H1 (cell line): ENCODE measurements at regions not wholly inside any gene's neighbourhood (a gene's known extent, or its start where the extent isn't known, plus 50 kb on each side); places are given as distances from the start of the nearest gene placed in this dataset.

Source experiments
- CTCF ChIA-PET: fragments of 300-600 bp; sonication (Branson Sonifier 250); formaldehyde crosslinking; loops from one replicate; lab custom pipeline; 2021; ENCODE audit not compliant: partially characterized antibody; lab: Charles Lee
- POLR2A ChIA-PET: fragments of 300-600 bp; sonication (Branson Sonifier 250); formaldehyde crosslinking; loops from one replicate; lab custom pipeline; 2021; ENCODE audit warnings: inconsistent platforms; ENCODE audit not compliant: partially characterized antibody; lab: Charles Lee
- DNase-seq, 2 experiments: peaks; one replicate each; pipeline versions ENCODE4 v3.0.0 to v3.0.0-alpha.2; 2010 to 2022; ENCODE audit warnings: low spot score in 2 of 2, low read depth in 1 of 2, mixed read lengths in 1 of 2
- FAIRE-seq: peaks from 2 replicates; lab custom pipeline; 2011; peaks lifted over from hg19 to GRCh38; lab: Jason Lieb, UNC
- H2AFZ ChIP-seq: 2 replicates; pipeline ENCODE4 v1.8.1; 2012; ENCODE audit warnings: low read length, inconsistent platforms
- H2AK5ac ChIP-seq: 2 replicates; pipeline ENCODE4 v1.6.1; 2013; ENCODE audit warnings: low read depth, low read length
- H2BK120ac ChIP-seq: replicated peaks from 2 replicates; pipeline ENCODE3; 2013; ENCODE audit warnings: low read depth, low read length, inconsistent platforms
- H2BK12ac ChIP-seq: 2 replicates; pipeline ENCODE4 v1.6.1; 2013; ENCODE audit warnings: low read depth, low read length
- H2BK15ac ChIP-seq: 2 replicates; pipeline ENCODE4 v1.6.1; 2013; ENCODE audit warnings: low read length
- H2BK20ac ChIP-seq: 2 replicates; pipeline ENCODE4 v1.6.1; 2013; ENCODE audit warnings: low read length
- H2BK5ac ChIP-seq: 2 replicates; pipeline ENCODE4 v1.6.1; 2013; ENCODE audit warnings: low read depth, low read length
- H3K14ac ChIP-seq: 2 replicates; pipeline ENCODE4 v1.6.1; 2013; ENCODE audit warnings: inconsistent platforms; ENCODE audit not compliant: insufficient read length
- H3K18ac ChIP-seq: 2 replicates; pipeline ENCODE4 v1.6.1; 2013; ENCODE audit warnings: low read length; ENCODE audit errors: extremely low read depth
- H3K23ac ChIP-seq: 2 replicates; pipeline ENCODE4 v1.6.1; 2013; ENCODE audit warnings: inconsistent platforms; ENCODE audit not compliant: insufficient read length
- H3K23me2 ChIP-seq: 2 replicates; pipeline ENCODE4 v1.6.1; 2013; ENCODE audit warnings: low read depth, low read length
- H3K27ac ChIP-seq: 2 replicates; pipeline ENCODE4 v1.6.1; 2011; ENCODE audit warnings: low read depth, low read length, inconsistent platforms
- H3K27me3 ChIP-seq, 4 experiments: replicated peaks in 1 of 4; 1 replicate in 1 of 4; 2 replicates in 3 of 4; pipeline versions ENCODE4 v1.6.1 to v1.8.1; 2011 to 2013; ENCODE audit warnings: low read length in 3 of 4, mild to moderate bottlenecking in 3 of 4, inconsistent platforms in 2 of 4, mixed read lengths in 2 of 4, moderate library complexity in 1 of 4; ENCODE audit not compliant: control insufficient read depth in 3 of 4, insufficient read depth in 3 of 4; ENCODE audit errors: extremely low read depth in 1 of 4
- H3K36me3 ChIP-seq, 4 experiments: 2 replicates each; pipeline versions ENCODE4 v1.6.1 to v1.8.1; 2011 to 2013; ENCODE audit warnings: mild to moderate bottlenecking in 4 of 4, low read length in 3 of 4, moderate library complexity in 2 of 4, control low read depth in 1 of 4, inconsistent platforms in 1 of 4; ENCODE audit not compliant: insufficient read depth in 4 of 4, control insufficient read depth in 2 of 4
- H3K4ac ChIP-seq: replicated peaks from 2 replicates; pipeline ENCODE3; 2013; ENCODE audit warnings: low read length, low read depth, mixed read lengths, inconsistent platforms; ENCODE audit not compliant: insufficient read length
- H3K4me1 ChIP-seq, 4 experiments: replicated peaks in 1 of 4; 1 replicate in 1 of 4; 2 replicates in 3 of 4; pipeline versions ENCODE4 v1.6.1 to v1.8.1; 2011 to 2013; ENCODE audit warnings: low read length in 3 of 4, inconsistent platforms in 2 of 4, mixed read lengths in 1 of 4; ENCODE audit not compliant: insufficient read depth in 4 of 4, control insufficient read depth in 3 of 4
- H3K4me2 ChIP-seq, 2 experiments: 2 replicates each; pipeline versions ENCODE4 v1.6.1 to v1.8.1; 2011 to 2013; ENCODE audit warnings: low read depth in 2 of 2, low read length in 2 of 2, control low read depth in 1 of 2, inconsistent platforms in 1 of 2, mild to moderate bottlenecking in 1 of 2; ENCODE audit not compliant: insufficient read depth in 1 of 2
- H3K4me3 ChIP-seq, 4 experiments: fragments of 200-600, 300-600 bp in 1 of 4; sonication (generic), shearing (Covaris generic), sonication (Bioruptor Twin) in 1 of 4; 2 replicates each; pipeline versions ENCODE4 v1.5.1 to v1.8.1; 2011 to 2016; ENCODE audit warnings: low read length in 4 of 4, low read depth in 3 of 4, control low read depth in 2 of 4, inconsistent platforms in 2 of 4, mild to moderate bottlenecking in 2 of 4, mixed read lengths in 1 of 4, moderate library complexity in 1 of 4; ENCODE audit not compliant: insufficient read depth in 2 of 4; ENCODE audit errors: extremely low read depth in 1 of 4
- H3K56ac ChIP-seq: replicated peaks from 2 replicates; pipeline ENCODE3; 2013; ENCODE audit warnings: low read depth, mild to moderate bottlenecking, mixed read lengths, low read length, inconsistent platforms; ENCODE audit not compliant: insufficient read length
- H3K79me1 ChIP-seq: 2 replicates; pipeline ENCODE4 v1.6.1; 2013; ENCODE audit warnings: low read depth, low read length, control low read depth
- H3K79me2 ChIP-seq, 2 experiments: 2 replicates each; pipeline versions ENCODE4 v1.6.1 to v1.8.1; 2012 to 2013; ENCODE audit warnings: low read length in 2 of 2, mild to moderate bottlenecking in 2 of 2, inconsistent platforms in 1 of 2; ENCODE audit not compliant: insufficient read depth in 2 of 2, control insufficient read depth in 1 of 2
- H3K9ac ChIP-seq, 4 experiments: replicated peaks in 1 of 4; 1 replicate in 1 of 4; 2 replicates in 3 of 4; pipeline versions ENCODE4 v1.6.1 to v1.8.1; 2011 to 2013; ENCODE audit warnings: low read depth in 3 of 4, low read length in 3 of 4, control low read depth in 2 of 4, mild to moderate bottlenecking in 2 of 4, moderate library complexity in 2 of 4, inconsistent platforms in 1 of 4; ENCODE audit errors: extremely low read depth in 1 of 4
- H3K9me3 ChIP-seq, 2 experiments: 2 replicates each; pipeline versions ENCODE4 v1.6.1 to v1.8.1; 2012 to 2013; ENCODE audit warnings: mild to moderate bottlenecking in 2 of 2, moderate library complexity in 2 of 2, control low read depth in 1 of 2, inconsistent platforms in 1 of 2, low read depth in 1 of 2, low read length in 1 of 2, mixed read lengths in 1 of 2; ENCODE audit not compliant: insufficient read depth in 2 of 2
- H4K20me1 ChIP-seq, 2 experiments: replicated peaks in 1 of 2; 2 replicates each; pipeline versions ENCODE3 to v1.8.1; 2011 to 2013; ENCODE audit warnings: inconsistent platforms in 2 of 2, low read length in 2 of 2, mild to moderate bottlenecking in 1 of 2; ENCODE audit not compliant: insufficient read depth in 2 of 2, control insufficient read depth in 1 of 2
- H4K5ac ChIP-seq: 2 replicates; pipeline ENCODE4 v1.6.1; 2013; ENCODE audit warnings: low read length, low read depth, mixed read lengths, inconsistent platforms; ENCODE audit not compliant: insufficient read length
- H4K8ac ChIP-seq: 2 replicates; pipeline ENCODE4 v1.8.0; 2013; ENCODE audit warnings: mild to moderate bottlenecking, moderate library complexity, low read length, inconsistent platforms; ENCODE audit not compliant: insufficient read depth; ENCODE audit errors: extremely low read depth
- H4K91ac ChIP-seq: replicated peaks from 2 replicates; pipeline ENCODE3; 2013; ENCODE audit warnings: low read length, mixed read lengths, inconsistent platforms; ENCODE audit not compliant: insufficient read length
- CEBPB ChIP-seq: IDR thresholded peaks from 2 replicates; pipeline ENCODE4 v1.6.1; 2012; ENCODE audit warnings: low read depth, low read length
- CHD2 ChIP-seq: IDR thresholded peaks from 2 replicates; pipeline ENCODE4 v1.6.1; 2012; ENCODE audit warnings: low read length, improper control_type of control experiment
- KDM5A ChIP-seq: fragments of 200-600 bp; IDR thresholded peaks from 2 replicates; pipeline ENCODE4 v1.7.1; 2012; ENCODE audit warnings: mild to moderate bottlenecking, low read length, inconsistent platforms, mixed read lengths
- SIN3A ChIP-seq, 2 experiments: IDR thresholded peaks in 1 of 2; conservative IDR thresholded peaks in 1 of 2; 2 replicates each; pipeline ENCODE4 v1.6.1; 2011 to 2012; ENCODE audit warnings: low read length in 2 of 2, improper control_type of control experiment in 1 of 2, low read depth in 1 of 2, mild to moderate bottlenecking in 1 of 2
- SIX5 ChIP-seq: IDR thresholded peaks from 2 replicates; pipeline ENCODE4 v1.6.1; 2011; ENCODE audit warnings: mild to moderate bottlenecking, low read depth, low read length
- WGBS, 2 experiments: shearing (Covaris generic) in 1 of 2; methylation state at CpG; one replicate each; pipeline versions ENCODE4 v1.1.6 to v1.1.7; 2013 to 2015; ENCODE audit warnings: low lambda C conversion rate in 2 of 2, mixed read lengths in 2 of 2, inconsistent platforms in 1 of 2, low coverage in 1 of 2, missing lambda C conversion rate in 1 of 2; ENCODE audit not compliant: insufficient replicate concordance in 2 of 2, insufficient coverage in 1 of 2, insufficient read length in 1 of 2; ENCODE audit errors: extremely low coverage in 1 of 2, missing lambda C conversion rate in 1 of 2; 5-methylcytosine and 5-hydroxymethylcytosine counted together
- TF ChIP-seq, protein P1 (sequence below): IDR thresholded peaks from 2 replicates; pipeline ENCODE4 v1.6.1; 2012; ENCODE audit warnings: inconsistent platforms

DNA sequence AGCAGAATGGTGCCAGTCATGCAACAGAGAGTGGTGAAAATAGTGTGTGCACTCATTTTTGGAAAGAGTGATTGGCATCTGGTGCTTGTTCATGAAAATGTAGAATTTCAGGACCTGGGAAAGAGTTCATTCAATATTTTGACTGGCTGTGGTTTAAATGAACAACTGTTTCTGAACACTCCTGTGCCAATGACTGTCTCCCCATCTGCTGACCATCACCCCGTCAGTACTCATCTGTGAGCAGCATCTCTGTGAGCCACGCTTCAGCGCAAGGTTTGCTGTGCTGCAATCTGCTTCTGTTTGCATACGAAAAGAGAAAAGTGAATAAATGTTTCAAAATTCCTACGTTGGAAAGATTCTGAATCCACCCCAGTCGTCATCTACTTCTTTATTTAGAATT, 77.9 kb upstream of the RUNX1 start:
- H3K4ac ChIP-seq: no peak overlapping the region
- 62% methylated on average over 6 of the region's 6 CpGs; no CpG with 5 or more reads in 1 of the 2 experiments for WGBS, 2 experiments
- H3K23ac ChIP-seq: no peak overlapping the region
- H3K36me3 ChIP-seq: no peaks in the 10 kb centered on the region
- no peaks in the 10 kb centered on the region for H4K20me1 ChIP-seq
- no peak overlapping the region for H4K5ac ChIP-seq
- H2BK15ac ChIP-seq: no peak overlapping the region
- H2BK12ac ChIP-seq: no peak overlapping the region
- H2AK5ac ChIP-seq: no peak overlapping the region
- TF ChIP-seq KDM5A (no peak), CHD2 (no peak), SIN3A (conservative IDR thresholded peaks at IDR 0.05 in 1 of 2, IDR thresholded peaks at IDR 0.05 in 1 of 2; ENCODE audit: low read depth in 1 of 2, low read length in 2 of 2) (no peak), SIX5 (no peak), CEBPB (no peak)
- TF ChIP-seq, protein P1, sequence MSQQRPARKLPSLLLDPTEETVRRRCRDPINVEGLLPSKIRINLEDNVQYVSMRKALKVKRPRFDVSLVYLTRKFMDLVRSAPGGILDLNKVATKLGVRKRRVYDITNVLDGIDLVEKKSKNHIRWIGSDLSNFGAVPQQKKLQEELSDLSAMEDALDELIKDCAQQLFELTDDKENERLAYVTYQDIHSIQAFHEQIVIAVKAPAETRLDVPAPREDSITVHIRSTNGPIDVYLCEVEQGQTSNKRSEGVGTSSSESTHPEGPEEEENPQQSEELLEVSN: no peak
- TF ChIP-seq, all 59 proteins: peak for 0
- no peak overlapping the region for H2BK20ac ChIP-seq
- H3K56ac ChIP-seq: no peak overlapping the region
- H2BK120ac ChIP-seq: no peak overlapping the region
- H3K9ac ChIP-seq: no peak overlapping the region
- H3K4me1 ChIP-seq: no peaks in the 10 kb centered on the region
- H3K4me3 ChIP-seq: no peak overlapping the region
- H4K91ac ChIP-seq: no peak overlapping the region
- no peaks in the 10 kb centered on the region for H3K23me2 ChIP-seq
- POLR2A ChIA-PET: no interaction called here
- peak overlapping the region; percentile 72; the same call in 1 of the 2 replicates for H2AFZ ChIP-seq
- H2BK5ac ChIP-seq: no peak overlapping the region
- H3K79me2 ChIP-seq: no peaks in the 10 kb centered on the region
- no peak overlapping the region for H3K27ac ChIP-seq
- H3K79me1 ChIP-seq: no peaks in the 10 kb centered on the region
- no peaks in the 10 kb centered on the region for H3K27me3 ChIP-seq
- H3K4me2 ChIP-seq: no peak overlapping the region
- H3K18ac ChIP-seq: no peak overlapping the region
- DNase-seq: no peak
- H3K14ac ChIP-seq: no peak overlapping the region
- no peak for FAIRE-seq
- CTCF ChIA-PET: no interaction called here
- no peak overlapping the region for H4K8ac ChIP-seq
- H3K9me3 ChIP-seq: peaks cover 0 to 3% of the 10 kb centered on the region in 2 experiments; a peak in 1 of 4 replicates
